Panc1 (cell line): ENCODE measurements at regions not wholly inside any gene's neighbourhood (a gene's known extent, or its start where the extent isn't known, plus 50 kb on each side); places are given as distances from the start of the nearest gene placed in this dataset.

Experiments used
- ATAC-seq: fragments of 200-7000 bp; cut with Tn5 transposase; 2 replicates; pipeline ENCODE4 v1.9.1; 2020; ENCODE audit warnings: mild to moderate bottlenecking, moderate library complexity
- BruUV-seq: library from RNA; stranded (reverse); fragments of 400-500 nt; replicated peaks from 2 replicates; lab custom pipeline; 2021; lab: Mats Ljungman, UMichigan
- CTCF ChIA-PET: fragments of 300-600 bp; sonication (Branson Sonifier 250); formaldehyde crosslinking; loops from one replicate; lab custom pipeline; 2022; ENCODE audit warnings: antibody characterized with exemption; lab: Charles Lee
- POLR2A ChIA-PET: fragments of 300-600 bp; sonication (Branson Sonifier 250); formaldehyde crosslinking; loops from one replicate; lab custom pipeline; 2022; ENCODE audit warnings: antibody characterized with exemption; lab: Charles Lee
- DNase-seq: peaks from one replicate; pipeline ENCODE4 v3.0.0-alpha.2; 2010; ENCODE audit warnings: low read depth, low spot score
- H3K27ac ChIP-seq: 2 replicates; pipeline ENCODE4 v1.5.1; 2011; ENCODE audit warnings: mild to moderate bottlenecking, low read length, inconsistent platforms
- H3K27me3 ChIP-seq: fragments of 200-500 bp; sonication (Bioruptor generic); 2 replicates; pipeline ENCODE4 v1.6.0; 2014; ENCODE audit warnings: low read length, inconsistent platforms; ENCODE audit not compliant: control insufficient read depth, insufficient read depth
- H3K36me3 ChIP-seq: fragments of 200-500 bp; sonication (Bioruptor generic); 2 replicates; pipeline ENCODE4 v1.5.1; 2014; ENCODE audit warnings: inconsistent platforms, mild to moderate bottlenecking, low read length, moderate library complexity; ENCODE audit not compliant: control insufficient read depth, insufficient read depth
- H3K4me1 ChIP-seq: 2 replicates; pipeline ENCODE4 v1.5.1; 2011; ENCODE audit warnings: inconsistent platforms, mild to moderate bottlenecking, low read length, moderate library complexity; ENCODE audit not compliant: control insufficient read depth, insufficient read depth
- H3K4me3 ChIP-seq, 2 experiments: 2 replicates each; pipeline ENCODE4 v1.5.1; 2011 to 2012; ENCODE audit warnings: low read depth in 2 of 2, low read length in 2 of 2, mild to moderate bottlenecking in 2 of 2, inconsistent platforms in 1 of 2, moderate library complexity in 1 of 2
- H3K9me3 ChIP-seq: fragments of 200-500 bp; sonication (Bioruptor generic); 2 replicates; pipeline ENCODE4 v1.5.1; 2014; ENCODE audit warnings: low read depth, mild to moderate bottlenecking, inconsistent platforms, low read length, moderate library complexity; ENCODE audit not compliant: control insufficient read depth, insufficient read depth
- CTCF ChIP-seq: fragments of 450-650 bp; IDR thresholded peaks from 2 replicates; pipeline ENCODE4 v1.5.1; 2017; ENCODE audit warnings: mild to moderate bottlenecking
- POLR2AphosphoS5 ChIP-seq: IDR thresholded peaks from 2 replicates; pipeline ENCODE4 v1.6.1; 2012; ENCODE audit warnings: mild to moderate bottlenecking, low read depth, low read length, moderate library complexity
- REST ChIP-seq, 2 experiments: IDR thresholded peaks; 2 replicates each; pipeline ENCODE4 v1.6.1; 2011 to 2012; ENCODE audit warnings: low read depth in 2 of 2, control low read depth in 1 of 2, low read length in 1 of 2, mild to moderate bottlenecking in 1 of 2, moderate library complexity in 1 of 2; ENCODE audit not compliant: insufficient read depth in 1 of 2
- SIN3A ChIP-seq: IDR thresholded peaks from 2 replicates; pipeline ENCODE4 v1.6.1; 2012; ENCODE audit warnings: low read depth, mild to moderate bottlenecking, low read length, moderate library complexity, borderline replicate concordance; ENCODE audit not compliant: insufficient read depth
- TCF7L2 ChIP-seq: IDR thresholded peaks from 2 replicates; pipeline ENCODE4 v1.6.1; 2011; ENCODE audit warnings: mild to moderate bottlenecking, low read depth, low read length, inconsistent platforms
- in situ Hi-C: cut with HindIII; loops from 2 replicates; pipeline ENCODE4 v1.10.0; 2016; ENCODE audit warnings: low sequenced_read_pairs, low pct_unique_long_range_greater_than_20kb
- intact Hi-C: fragments of 100-400 bp; cut with micrococcal nuclease; formaldehyde crosslinking; loops from one replicate; pipeline ENCODE4 v1.10.0; 2022; ENCODE audit not compliant: unreplicated experiment

- Histone ChIP-seq H3K36me3 (no peaks in the 10 kb centered on the region), H3K4me3 (no peak overlapping the region), H3K27ac (no peak overlapping the region), H3K27me3 (no peaks in the 10 kb centered on the region), H3K9me3 (no peaks in the 10 kb centered on the region), H3K4me1 (no peaks in the 10 kb centered on the region)
- no peak for DNase-seq
- no peak for ATAC-seq
- in situ Hi-C loops (no loop called here), intact Hi-C loops (no loop called here)
- POLR2A ChIA-PET, result no interaction called here
- TF ChIP-seq TCF7L2 (no peak), CTCF (no peak), SIN3A (no peak), REST (IDR thresholded peaks at IDR 0.05; ENCODE audit: insufficient read depth in 1 of 2, low read depth in 2 of 2, low read length in 1 of 2) (no peak), POLR2AphosphoS5 (no peak)
- no TSS peak for BruUV-seq
- CTCF ChIA-PET, result no interaction called here
Measured at GRCh38 chr12:87107766-87108165, 851.6 kb upstream of the MGAT4C start.

GRCh38 chr12:87107270-87107669 lies 851.1 kb upstream of the MGAT4C start:
- H3K4me3 ChIP-seq, result no peak overlapping the region
- TF ChIP-seq TCF7L2, result no peak
- H3K4me1 ChIP-seq, result no peaks in the 10 kb centered on the region
- H3K27ac ChIP-seq, result no peak overlapping the region
- in situ Hi-C loops (no loop called here), intact Hi-C loops (no loop called here)
- CTCF ChIA-PET, result no interaction called here
- POLR2A ChIA-PET, result interaction anchor here (0.6 kb wide), 1 partner anchor 277 kb away, joined by 8 read pairs; no protein-coding TSS in a partner anchor
- no peak for DNase-seq
- no peak for ATAC-seq
- no peaks in the 10 kb centered on the region for H3K27me3 ChIP-seq
- H3K36me3 ChIP-seq, result no peaks in the 10 kb centered on the region
- no peaks in the 10 kb centered on the region for H3K9me3 ChIP-seq
- BruUV-seq, result no TSS peak

GRCh38 chr12:87096082-87096585 lies 839.9 kb upstream of the MGAT4C start:
- in situ Hi-C loops (no loop called here), intact Hi-C loops (no loop called here)
- DNase-seq, result no peak
- Histone ChIP-seq H3K27ac (no peak overlapping the region), H3K27me3 (no peaks in the 10 kb centered on the region), H3K4me3 (no peak overlapping the region), H3K36me3 (no peaks in the 10 kb centered on the region; the same call in 1 of the 2 replicates), H3K9me3 (no peaks in the 10 kb centered on the region), H3K4me1 (no peaks in the 10 kb centered on the region)
- BruUV-seq, result no TSS peak
- ChIA-PET POLR2A (no interaction called here), CTCF (no interaction called here)
- TF ChIP-seq REST (IDR thresholded peaks at IDR 0.05; ENCODE audit: insufficient read depth in 1 of 2, low read depth in 2 of 2, low read length in 1 of 2) (no peak), SIN3A (no peak), TCF7L2 (no peak), POLR2AphosphoS5 (no peak), CTCF (no peak)
- no peak for ATAC-seq
